Brain microvascular endothelial cell (primary cell): ENCODE measurements at regions not wholly inside any gene's neighbourhood (a gene's known extent, or its start where the extent isn't known, plus 50 kb on each side); places are given as distances from the start of the nearest gene placed in this dataset.

Experiments used
- DNase-seq: peaks from one replicate; pipeline ENCODE4 v3.0.0-alpha.2; 2020
- H3K27ac ChIP-seq: fragments of 250-450 bp; sonication (Bioruptor Pico); 2 replicates; pipeline ENCODE4 v1.5.1; 2020; ENCODE audit warnings: mild to moderate bottlenecking, moderate library complexity
- H3K27me3 ChIP-seq: fragments of 250-450 bp; sonication (Bioruptor Pico); replicated peaks from 2 replicates; pipeline ENCODE4 v1.5.1; 2020; ENCODE audit warnings: mild to moderate bottlenecking
- H3K36me3 ChIP-seq: fragments of 250-450 bp; sonication (Bioruptor Pico); replicated peaks from 2 replicates; pipeline ENCODE4 v1.5.1; 2020; ENCODE audit warnings: mild to moderate bottlenecking
- H3K4me3 ChIP-seq: 2 replicates; pipeline ENCODE4 v1.5.1; 2011; ENCODE audit warnings: low read depth, mild to moderate bottlenecking, control low read depth, low read length, moderate library complexity
- in situ Hi-C: cut with HindIII; loops from 2 replicates; pipeline ENCODE4 v1.10.0; 2017; ENCODE audit warnings: low sequenced_read_pairs, low pct_ligation_motif_present
- TF ChIP-seq, protein P1 (sequence below): IDR thresholded peaks from 2 replicates; pipeline ENCODE4 v1.5.1; 2011; ENCODE audit warnings: low read depth, mild to moderate bottlenecking, moderate library complexity, low read length, control low read depth, inconsistent platforms; ENCODE audit errors: missing control alignments

DNA sequence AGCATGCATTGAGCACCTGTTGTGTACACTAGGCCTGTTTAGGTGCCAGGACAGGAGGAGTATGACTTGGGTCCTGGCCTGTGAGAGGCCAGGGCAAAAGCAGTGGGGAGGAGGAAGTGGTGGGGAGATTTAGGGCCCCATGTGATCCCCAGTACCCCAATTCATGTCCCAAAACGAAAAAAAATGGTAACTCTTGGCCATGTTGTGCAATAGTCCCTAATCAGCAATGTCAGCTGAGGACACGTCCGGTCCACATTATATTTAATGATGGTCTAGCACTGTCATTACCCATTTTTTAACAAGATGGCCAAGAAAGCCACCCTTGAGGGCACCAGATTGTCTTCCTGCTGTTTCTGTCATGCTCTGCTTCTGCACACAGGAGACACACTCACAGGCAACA, 142.0 kb upstream of the RET start:
- in situ Hi-C loops, result no loop called here
- no peaks in the 10 kb centered on the region for H3K36me3 ChIP-seq
- TF ChIP-seq, protein P1, sequence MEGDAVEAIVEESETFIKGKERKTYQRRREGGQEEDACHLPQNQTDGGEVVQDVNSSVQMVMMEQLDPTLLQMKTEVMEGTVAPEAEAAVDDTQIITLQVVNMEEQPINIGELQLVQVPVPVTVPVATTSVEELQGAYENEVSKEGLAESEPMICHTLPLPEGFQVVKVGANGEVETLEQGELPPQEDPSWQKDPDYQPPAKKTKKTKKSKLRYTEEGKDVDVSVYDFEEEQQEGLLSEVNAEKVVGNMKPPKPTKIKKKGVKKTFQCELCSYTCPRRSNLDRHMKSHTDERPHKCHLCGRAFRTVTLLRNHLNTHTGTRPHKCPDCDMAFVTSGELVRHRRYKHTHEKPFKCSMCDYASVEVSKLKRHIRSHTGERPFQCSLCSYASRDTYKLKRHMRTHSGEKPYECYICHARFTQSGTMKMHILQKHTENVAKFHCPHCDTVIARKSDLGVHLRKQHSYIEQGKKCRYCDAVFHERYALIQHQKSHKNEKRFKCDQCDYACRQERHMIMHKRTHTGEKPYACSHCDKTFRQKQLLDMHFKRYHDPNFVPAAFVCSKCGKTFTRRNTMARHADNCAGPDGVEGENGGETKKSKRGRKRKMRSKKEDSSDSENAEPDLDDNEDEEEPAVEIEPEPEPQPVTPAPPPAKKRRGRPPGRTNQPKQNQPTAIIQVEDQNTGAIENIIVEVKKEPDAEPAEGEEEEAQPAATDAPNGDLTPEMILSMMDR, result no peak
- no peak overlapping the region for H3K4me3 ChIP-seq
- H3K27ac ChIP-seq, result no peak overlapping the region
- no peak for DNase-seq
- peaks cover 20% of the 10 kb centered on the region for H3K27me3 ChIP-seq

DNA sequence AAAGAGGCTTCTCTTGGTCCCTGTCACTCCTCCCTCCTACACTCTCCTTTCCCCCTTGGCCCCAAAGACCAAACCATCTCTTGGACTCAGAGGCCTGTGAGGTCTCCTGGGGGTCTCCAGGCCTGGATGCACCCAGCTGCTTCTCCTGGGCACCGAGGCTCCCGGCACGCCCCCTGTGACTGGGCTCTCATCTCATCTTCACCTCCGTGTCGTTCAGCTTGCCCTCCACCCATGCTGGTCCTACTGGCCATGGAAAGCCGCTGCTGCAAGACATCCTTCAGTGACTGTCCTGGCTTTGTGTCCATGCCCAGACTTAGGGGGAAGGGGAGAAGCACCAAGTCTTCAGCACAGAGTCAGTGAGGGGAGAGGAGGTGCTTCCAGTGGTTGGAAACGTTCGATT, 141.4 kb upstream of the RET start:
- TF ChIP-seq, protein P1, result no peak
- H3K36me3 ChIP-seq, result no peaks in the 10 kb centered on the region
- peaks cover 20% of the 10 kb centered on the region for H3K27me3 ChIP-seq
- H3K4me3 ChIP-seq, result no peak overlapping the region
- no peak for DNase-seq
- in situ Hi-C loops, result no loop called here
- H3K27ac ChIP-seq, result no peak overlapping the region

DNA sequence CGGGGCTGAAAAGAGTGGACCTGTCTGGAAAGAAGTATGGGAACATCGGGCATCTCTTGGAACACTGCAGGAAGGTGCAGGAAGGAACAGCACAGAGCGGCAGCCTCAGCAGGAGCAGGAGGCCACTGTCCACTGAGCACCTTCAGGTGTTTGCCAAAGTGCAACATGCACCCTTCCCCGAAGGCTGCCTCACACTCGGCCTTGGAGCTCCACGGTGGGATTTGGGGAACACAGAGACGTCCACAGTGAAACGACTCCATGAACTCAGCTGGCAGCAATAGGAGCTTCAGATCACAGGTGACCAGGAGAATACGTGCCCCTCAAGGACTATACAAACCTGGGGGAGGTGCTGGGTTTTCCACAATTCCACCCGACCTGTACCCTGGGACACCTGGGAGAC, 140.3 kb upstream of the RET start:
- TF ChIP-seq, protein P1, result no peak
- in situ Hi-C loops, result no loop called here
- H3K36me3 ChIP-seq, result no peaks in the 10 kb centered on the region
- DNase-seq, result no peak
- H3K4me3 ChIP-seq, result no peak overlapping the region
- no peak overlapping the region for H3K27ac ChIP-seq
- H3K27me3 ChIP-seq, result peaks cover 20% of the 10 kb centered on the region

DNA sequence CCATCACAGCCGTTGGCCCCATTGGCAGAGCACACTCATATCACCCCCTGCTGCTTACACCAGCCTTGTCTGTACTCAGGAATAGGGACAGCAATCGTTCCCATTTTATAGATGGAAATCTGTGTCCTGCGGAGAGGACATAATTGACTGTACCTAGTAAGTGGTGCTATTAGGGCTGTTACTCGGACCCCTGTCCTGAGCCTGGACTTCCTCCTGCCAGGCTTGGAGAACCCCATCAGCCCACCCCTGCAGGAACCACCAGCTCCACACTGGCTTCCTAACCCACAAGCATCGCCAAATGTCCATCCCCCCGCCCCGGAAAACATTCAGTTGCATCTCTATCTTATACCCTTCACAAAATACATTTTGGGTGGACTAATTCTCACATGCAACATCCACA, 139.8 kb upstream of the RET start:
- H3K27ac ChIP-seq, result no peak overlapping the region
- H3K36me3 ChIP-seq, result no peaks in the 10 kb centered on the region
- no peak for DNase-seq
- H3K4me3 ChIP-seq, result no peak overlapping the region
- H3K27me3 ChIP-seq, result peaks cover 20% of the 10 kb centered on the region
- TF ChIP-seq, protein P1, result no peak
- in situ Hi-C loops, result no loop called here

DNA sequence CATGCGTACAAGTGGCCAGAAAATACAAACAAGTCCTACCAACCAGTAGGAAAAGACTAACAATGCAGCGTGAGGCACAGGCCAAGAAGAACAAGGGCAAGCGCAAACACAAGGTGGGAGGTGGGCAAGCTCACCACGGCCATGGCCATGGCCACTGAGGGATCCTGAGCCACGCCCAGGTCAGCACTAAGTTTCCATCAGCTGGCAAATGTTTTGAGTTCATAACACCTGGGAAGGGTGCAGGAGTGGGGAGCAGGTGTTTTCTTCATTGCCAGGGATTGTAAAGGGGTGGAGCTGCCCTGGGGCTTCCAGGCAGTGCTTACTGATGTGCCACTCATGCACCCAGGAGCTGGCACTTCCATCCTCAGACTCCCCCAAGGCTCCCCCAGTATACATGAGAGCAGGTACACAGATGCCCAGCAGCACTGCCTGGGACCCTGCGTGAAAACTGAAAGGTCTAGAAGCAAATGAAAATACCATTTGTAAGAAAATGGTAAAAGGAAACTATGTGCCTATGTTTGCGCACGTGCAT, 139.2 kb upstream of the RET start:
- no peak for DNase-seq
- TF ChIP-seq, protein P1, result no peak
- Histone ChIP-seq H3K27ac (no peak overlapping the region), H3K36me3 (no peaks in the 10 kb centered on the region), H3K4me3 (no peak overlapping the region), H3K27me3 (peaks cover 16% of the 10 kb centered on the region)
- in situ Hi-C loops, result no loop called here

DNA sequence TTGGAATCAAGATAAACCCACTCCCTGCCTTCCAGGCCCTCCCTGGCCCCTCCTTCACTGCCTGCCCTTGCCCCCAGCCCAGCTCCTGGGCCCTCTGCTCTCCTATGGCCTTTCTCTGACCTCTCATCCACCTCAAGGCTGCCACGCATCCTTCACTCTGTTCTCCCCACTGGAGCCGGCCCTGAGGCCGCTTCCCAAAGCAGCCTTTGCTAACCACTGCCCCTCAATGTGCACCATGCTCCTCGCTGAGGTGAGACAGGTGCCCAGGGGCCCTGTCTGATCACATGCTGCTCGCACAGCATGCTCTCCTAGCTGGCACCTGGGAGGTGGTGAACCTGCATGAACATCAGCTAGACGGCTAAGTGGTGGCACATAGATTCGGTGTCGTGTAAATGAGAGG, 138.5 kb upstream of the RET start:
- in situ Hi-C loops, result no loop called here
- TF ChIP-seq, protein P1, result no peak
- no peak for DNase-seq
- H3K27ac ChIP-seq, result no peak overlapping the region
- no peaks in the 10 kb centered on the region for H3K36me3 ChIP-seq
- H3K4me3 ChIP-seq, result no peak overlapping the region
- H3K27me3 ChIP-seq, result peaks cover 10% of the 10 kb centered on the region
